Mammary epithelial cell (primary cell): ENCODE measurements at regions not wholly inside any gene's neighbourhood (a gene's known extent, or its start where the extent isn't known, plus 50 kb on each side); places are given as distances from the start of the nearest gene placed in this dataset.

ENCODE experiments used
- CTCF ChIP-seq, 2 donors: IDR thresholded peaks in 1 of 2; conservative IDR thresholded peaks in 1 of 2; 2 replicates each; pipeline ENCODE4 v1.5.1; 2011 to 2012; ENCODE audit warnings: inconsistent platforms in 2 of 2, low read length in 2 of 2, mild to moderate bottlenecking in 2 of 2, control low read depth in 1 of 2, low read depth in 1 of 2; ENCODE audit not compliant: insufficient read depth in 1 of 2; ENCODE audit errors: extremely low read depth in 1 of 2
- EZH2 ChIP-seq: IDR thresholded peaks from 2 replicates; pipeline ENCODE4 v1.6.1; 2012; ENCODE audit warnings: low read length, inconsistent platforms, borderline replicate concordance

- TF ChIP-seq CTCF (conservative IDR thresholded peaks at IDR 0.05 in 1 of 2, IDR thresholded peaks at IDR 0.05 in 1 of 2; ENCODE audit: extremely low read depth in 1 of 2, insufficient read depth in 1 of 2, low read depth in 1 of 2, low read length in 2 of 2), result no peak
- no peak for TF ChIP-seq EZH2
These were observed 78.8 kb upstream of the FAT4 start for GRCh38 chr4:125235971-125236370.
